ENCODE measurements at regions not wholly inside any gene's neighbourhood (a gene's known extent, or its start where the extent isn't known, plus 50 kb on each side); places are given as distances from the start of the nearest gene placed in this dataset.

- TF ChIP-seq POLR2A (IDR thresholded peaks at IDR 0.05; ENCODE audit: low read depth, low read length): no peak
- no peak for TF ChIP-seq TAF1 (IDR thresholded peaks at IDR 0.05; ENCODE audit: borderline replicate concordance, low read depth, low read length)
- TF ChIP-seq POLR2AphosphoS5 (IDR thresholded peaks at IDR 0.05; ENCODE audit: low read depth, low read length): no peak
Measured at GRCh38 chr19:31553112-31553845, 204.0 kb upstream of the TSHZ3 start.

All from GM12892 (cell line).